ENCODE measurements at regions not wholly inside any gene's neighbourhood (a gene's known extent, or its start where the extent isn't known, plus 50 kb on each side); places are given as distances from the start of the nearest gene placed in this dataset.

DNA sequence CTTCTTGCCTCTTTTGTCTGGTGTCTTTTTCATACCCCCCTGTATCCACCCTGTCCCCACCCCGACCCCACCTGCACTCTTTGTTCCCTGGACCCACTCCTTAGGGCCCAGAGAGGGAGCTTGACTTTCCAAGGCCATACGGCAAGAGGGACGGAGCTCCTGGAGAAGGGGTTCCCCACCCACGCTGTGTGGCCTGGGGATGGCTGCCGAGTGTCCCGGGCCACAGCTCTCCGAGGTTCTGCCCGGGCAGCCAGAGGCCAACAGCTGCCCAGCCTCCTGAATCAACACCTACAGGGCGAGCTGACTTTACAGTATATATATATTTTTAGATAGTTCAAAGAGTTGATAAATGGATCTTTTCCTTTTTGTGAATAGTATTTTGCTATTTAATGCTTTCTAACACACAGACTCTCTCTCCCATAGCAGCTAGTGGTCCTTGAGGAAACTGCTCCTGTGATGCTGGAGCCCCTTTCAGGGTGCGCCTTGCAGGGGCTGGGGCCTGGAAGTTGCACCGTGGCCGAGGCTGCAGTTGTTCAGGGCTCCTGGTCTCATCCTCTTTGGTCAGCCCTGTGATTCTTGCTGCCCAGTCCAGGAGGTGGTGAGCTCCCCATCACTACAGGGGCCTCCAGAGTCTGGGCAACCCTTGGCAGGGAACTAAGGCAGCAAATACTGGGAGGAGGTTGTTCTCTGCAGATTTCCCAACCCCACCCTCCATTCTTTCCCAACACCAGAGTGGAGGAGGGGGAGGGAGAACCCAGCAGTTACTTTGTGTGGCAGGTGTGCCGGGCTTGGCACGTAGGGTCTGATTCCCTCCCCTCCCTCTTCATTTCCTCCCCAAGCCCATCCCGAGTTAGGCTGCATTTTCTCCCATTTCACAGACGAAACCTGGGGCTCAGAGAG lies 321.6 kb downstream of the PTPRU start:
- TF ChIP-seq GATA2 (IDR thresholded peaks at IDR 0.05; ENCODE audit: low read depth, low read length) (no peak), GATA3 (IDR thresholded peaks at IDR 0.05; ENCODE audit: low read depth, low read length) (no peak)

Data from SH-SY5Y (cell line).